Coronary artery (tissue), 2 donors: ENCODE measurements at regions not wholly inside any gene's neighbourhood (a gene's known extent, or its start where the extent isn't known, plus 50 kb on each side); places are given as distances from the start of the nearest gene placed in this dataset.

Experiments used
- DNase-seq: peaks from one replicate; pipeline ENCODE4 v3.0.0-alpha.2; 2017; ENCODE audit warnings: low spot score
- H3K27ac ChIP-seq, 2 donors: fragments of 200-600 bp; sonication (generic); one replicate each; pipeline ENCODE4 v1.5.1; 2016 to 2019
- H3K4me3 ChIP-seq: fragments of 200-600 bp; sonication (generic); 2 replicates; pipeline ENCODE4 v1.5.1; 2016; ENCODE audit warnings: mild to moderate bottlenecking, moderate library complexity
- CTCF ChIP-seq: fragments of 200-600 bp; sonication (generic); IDR thresholded peaks from one replicate; pipeline ENCODE4 v1.5.1; 2019; ENCODE audit warnings: antibody characterized with exemption

- Histone ChIP-seq H3K27ac (no peak overlapping the region), H3K4me3 (no peak overlapping the region)
- TF ChIP-seq CTCF, result no peak
- no peak for DNase-seq
These were observed 92.7 kb upstream of the C1orf21 start for GRCh38 chr1:184294101-184294500.

GRCh38 chr1:184296466-184297243 is 90.2 kb upstream of the C1orf21 start:
- Histone ChIP-seq H3K4me3 (peak overlapping the region; percentile 30), H3K27ac (peak overlapping the region; percentile 68 to 76)
- no peak for DNase-seq
- TF ChIP-seq CTCF, result no peak

- DNase-seq, result no peak
- TF ChIP-seq CTCF, result no peak
- H3K27ac ChIP-seq, result peak overlapping the region; percentile 68 to 76
- H3K4me3 ChIP-seq, result peak overlapping the region; percentile 30
These were observed 89.5 kb upstream of the C1orf21 start for GRCh38 chr1:184297244-184297750.

- no peak for DNase-seq
- H3K4me3 ChIP-seq, result no peak overlapping the region
- H3K27ac ChIP-seq, result no peak overlapping the region
- no peak for TF ChIP-seq CTCF
These were observed 88.1 kb upstream of the C1orf21 start for GRCh38 chr1:184298440-184299405.

- DNase-seq, result no peak
- Histone ChIP-seq H3K27ac (no peak overlapping the region), H3K4me3 (no peak overlapping the region)
- TF ChIP-seq CTCF, result no peak
These were observed 87.4 kb upstream of the C1orf21 start for GRCh38 chr1:184299406-184299790.

- Histone ChIP-seq H3K4me3 (no peak overlapping the region), H3K27ac (no peak overlapping the region)
- no peak for DNase-seq
- no peak for TF ChIP-seq CTCF
These were observed 87.0 kb upstream of the C1orf21 start for GRCh38 chr1:184299796-184300195.
